ENCODE measurements at regions not wholly inside any gene's neighbourhood (a gene's known extent, or its start where the extent isn't known, plus 50 kb on each side); places are given as distances from the start of the nearest gene placed in this dataset.

DNA sequence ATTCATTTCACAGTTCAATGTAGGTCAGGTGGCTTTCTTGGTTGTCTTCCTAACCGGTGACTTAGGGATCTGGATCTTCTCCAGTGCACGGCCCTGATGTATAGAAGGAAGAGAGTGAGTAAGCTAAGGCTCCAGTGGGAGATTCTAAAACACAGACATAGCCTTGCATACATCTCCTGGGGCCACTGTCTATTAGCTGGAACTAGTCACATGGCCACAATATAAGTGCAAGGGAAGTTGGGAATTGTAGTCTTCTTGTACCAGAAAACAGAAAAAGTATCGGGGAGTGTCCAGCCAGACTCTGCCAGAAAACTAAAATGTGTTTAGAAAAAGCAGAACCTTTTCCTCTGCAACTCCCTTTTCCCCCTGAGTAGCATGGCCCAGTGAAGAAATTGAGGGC is 531.6 kb downstream of the VRK1 start:
- TF ChIP-seq POLR2AphosphoS5 (IDR thresholded peaks at IDR 0.05; ENCODE audit: insufficient read depth, low read depth, low read length) (no peak), FOS (IDR thresholded peaks at IDR 0.05; ENCODE audit: borderline replicate concordance, insufficient read depth, low read length) (no peak), JUN (IDR thresholded peaks at IDR 0.05; ENCODE audit: borderline replicate concordance, insufficient read depth, insufficient read length, low read depth) (no peak)
- TF ChIP-seq, protein P1, sequence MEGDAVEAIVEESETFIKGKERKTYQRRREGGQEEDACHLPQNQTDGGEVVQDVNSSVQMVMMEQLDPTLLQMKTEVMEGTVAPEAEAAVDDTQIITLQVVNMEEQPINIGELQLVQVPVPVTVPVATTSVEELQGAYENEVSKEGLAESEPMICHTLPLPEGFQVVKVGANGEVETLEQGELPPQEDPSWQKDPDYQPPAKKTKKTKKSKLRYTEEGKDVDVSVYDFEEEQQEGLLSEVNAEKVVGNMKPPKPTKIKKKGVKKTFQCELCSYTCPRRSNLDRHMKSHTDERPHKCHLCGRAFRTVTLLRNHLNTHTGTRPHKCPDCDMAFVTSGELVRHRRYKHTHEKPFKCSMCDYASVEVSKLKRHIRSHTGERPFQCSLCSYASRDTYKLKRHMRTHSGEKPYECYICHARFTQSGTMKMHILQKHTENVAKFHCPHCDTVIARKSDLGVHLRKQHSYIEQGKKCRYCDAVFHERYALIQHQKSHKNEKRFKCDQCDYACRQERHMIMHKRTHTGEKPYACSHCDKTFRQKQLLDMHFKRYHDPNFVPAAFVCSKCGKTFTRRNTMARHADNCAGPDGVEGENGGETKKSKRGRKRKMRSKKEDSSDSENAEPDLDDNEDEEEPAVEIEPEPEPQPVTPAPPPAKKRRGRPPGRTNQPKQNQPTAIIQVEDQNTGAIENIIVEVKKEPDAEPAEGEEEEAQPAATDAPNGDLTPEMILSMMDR (IDR thresholded peaks at IDR 0.05; ENCODE audit: extremely low read depth in 1 of 2, insufficient read depth in 1 of 2, low read depth in 1 of 2, low read length in 2 of 2), result no peak
